Inflammatory macrophage (primary cell): ENCODE measurements at regions not wholly inside any gene's neighbourhood (a gene's known extent, or its start where the extent isn't known, plus 50 kb on each side); places are given as distances from the start of the nearest gene placed in this dataset.
"Not testable (repeated sequence)": the region's sequence is repeated elsewhere in the genome, so short reads cannot be mapped to it uniquely, and the experiment has no call there.

Experiments
- DNase-seq, 2 donors: peaks; one replicate each; pipeline ENCODE4 v3.0.0-alpha.2; 2020 to 2022

GRCh38 chr3:137121704-137122314 is 164.0 kb downstream of the IL20RB start:
- peak; percentile 1 to 12 for DNase-seq

DNA sequence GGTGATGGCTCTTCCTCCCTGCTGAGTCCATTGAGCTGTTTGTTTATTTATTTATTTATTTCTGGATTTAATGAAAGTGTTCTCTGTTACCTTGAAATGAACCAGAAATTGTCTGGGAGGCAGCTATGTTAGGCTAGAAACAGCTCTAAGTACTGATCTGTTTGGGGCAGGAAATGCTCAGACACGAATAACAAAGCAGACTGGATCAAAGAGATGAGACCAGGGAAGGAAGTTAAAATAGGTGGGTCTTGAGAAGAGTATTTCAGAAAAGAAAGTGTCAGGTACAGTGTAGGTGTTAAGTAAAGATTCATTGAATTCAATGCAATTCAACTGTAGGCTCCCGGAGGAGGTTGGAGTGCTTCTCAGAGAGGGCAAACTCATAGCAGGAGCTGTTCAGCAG is 173.3 kb downstream of the IL20RB start:
- DNase-seq, result no peak

- no peak for DNase-seq
These were observed 176.6 kb downstream of the IL20RB start for GRCh38 chr3:137134431-137134830.

- no peak for DNase-seq
These were observed 190.6 kb downstream of the IL20RB start for GRCh38 chr3:137148406-137148805.

DNA sequence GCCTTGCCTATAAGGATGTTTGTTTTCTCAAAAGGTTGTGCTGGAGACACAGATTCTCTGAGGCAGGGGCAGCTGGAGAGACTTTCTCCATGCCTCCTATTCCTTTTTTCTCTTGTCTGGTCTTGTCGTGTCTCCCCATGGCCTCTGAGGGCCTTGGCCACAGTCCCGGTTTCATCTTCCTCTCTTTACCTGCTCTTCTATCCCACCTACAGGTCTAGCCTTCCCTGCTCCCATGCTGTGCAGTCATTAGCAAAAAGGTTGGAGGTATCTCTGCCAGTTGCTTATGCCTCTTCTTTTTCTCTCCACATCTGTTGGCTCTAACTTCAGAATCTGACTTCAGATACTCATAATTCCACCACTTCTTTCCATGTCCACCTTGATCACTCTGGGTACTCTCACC is 191.1 kb downstream of the IL20RB start:
- no peak for DNase-seq

GRCh38 chr3:137150825-137151224 is 193.0 kb downstream of the IL20RB start:
- no peak for DNase-seq

- DNase-seq, result not testable (repeated sequence)
These were observed 195.3 kb downstream of the IL20RB start for GRCh38 chr3:137153046-137153445.

GRCh38 chr3:137163241-137163871 is 205.6 kb downstream of the IL20RB start:
- DNase-seq, result no peak

- no peak for DNase-seq
These were observed 206.2 kb downstream of the IL20RB start for GRCh38 chr3:137163958-137164357.

DNA sequence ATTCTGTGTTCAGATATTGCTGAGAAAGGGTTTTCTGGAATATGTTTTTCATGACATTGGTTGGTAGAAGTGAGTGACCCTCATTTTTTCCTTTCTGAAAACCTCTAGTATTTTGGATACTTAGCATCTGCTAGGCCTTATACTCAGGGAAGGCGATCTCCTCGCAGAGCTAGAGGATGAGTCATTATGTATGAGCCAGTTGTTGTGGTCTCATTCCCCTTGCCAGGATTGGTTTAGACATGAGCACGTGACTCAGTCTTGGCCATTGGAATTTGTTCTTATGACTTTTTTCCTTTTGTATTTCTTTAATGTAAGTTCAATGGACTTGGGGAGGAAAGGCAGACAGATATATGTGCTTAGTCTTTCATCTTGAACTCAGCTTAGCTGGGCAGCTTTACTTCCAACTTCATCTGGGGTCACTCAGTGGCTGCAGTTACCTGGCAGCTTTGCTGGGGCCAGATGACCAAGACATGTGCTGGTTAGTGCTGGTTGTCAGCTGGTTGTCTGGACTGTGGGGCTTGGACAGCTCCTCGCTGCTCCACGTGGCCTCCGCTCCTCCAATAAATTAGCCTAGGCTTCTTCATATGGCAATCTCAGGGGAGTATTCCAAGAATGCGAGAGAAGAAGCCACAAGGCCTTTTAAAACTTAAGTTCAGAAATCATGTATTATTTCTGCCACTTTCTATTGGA is 207.5 kb downstream of the IL20RB start:
- no peak for DNase-seq

- DNase-seq, result no peak
These were observed 214.2 kb downstream of the IL20RB start for GRCh38 chr3:137171834-137172603.

GRCh38 chr3:137172728-137173127 is 214.9 kb downstream of the IL20RB start:
- no peak for DNase-seq

- no peak for DNase-seq
These were observed 216.7 kb downstream of the IL20RB start for GRCh38 chr3:137174514-137174913.

GRCh38 chr3:137180220-137180619 is 222.4 kb downstream of the IL20RB start:
- DNase-seq, result no peak

- DNase-seq, result no peak
These were observed 233.5 kb downstream of the IL20RB start for GRCh38 chr3:137191133-137191923.

DNA sequence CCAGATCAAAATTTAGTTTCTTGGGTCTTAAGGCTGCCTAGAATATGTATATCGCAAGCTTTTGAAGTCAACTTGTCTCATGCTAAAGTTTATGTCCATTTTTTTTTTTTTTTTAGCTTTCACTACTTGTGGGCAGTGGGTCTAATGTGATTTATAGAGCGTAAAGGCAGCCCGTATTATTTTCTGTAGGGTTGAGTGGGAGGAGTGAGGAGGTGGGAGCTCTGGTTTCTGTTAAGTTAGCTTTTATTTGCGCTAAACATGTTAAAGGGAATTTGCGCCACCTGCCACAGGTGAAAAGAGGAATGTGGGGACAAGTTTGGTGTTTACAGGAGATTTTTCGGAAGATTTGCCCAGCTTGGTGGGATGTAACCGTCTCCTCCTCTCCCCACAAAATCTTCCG is 234.2 kb downstream of the IL20RB start:
- DNase-seq, result no peak

- no peak for DNase-seq
These were observed 236.5 kb downstream of the IL20RB start for GRCh38 chr3:137194301-137194700.

- DNase-seq, result not testable (repeated sequence)
These were observed 240.6 kb downstream of the IL20RB start for GRCh38 chr3:137198374-137198773.

- DNase-seq, result no peak
These were observed 241.9 kb downstream of the IL20RB start for GRCh38 chr3:137199678-137200077.

DNA sequence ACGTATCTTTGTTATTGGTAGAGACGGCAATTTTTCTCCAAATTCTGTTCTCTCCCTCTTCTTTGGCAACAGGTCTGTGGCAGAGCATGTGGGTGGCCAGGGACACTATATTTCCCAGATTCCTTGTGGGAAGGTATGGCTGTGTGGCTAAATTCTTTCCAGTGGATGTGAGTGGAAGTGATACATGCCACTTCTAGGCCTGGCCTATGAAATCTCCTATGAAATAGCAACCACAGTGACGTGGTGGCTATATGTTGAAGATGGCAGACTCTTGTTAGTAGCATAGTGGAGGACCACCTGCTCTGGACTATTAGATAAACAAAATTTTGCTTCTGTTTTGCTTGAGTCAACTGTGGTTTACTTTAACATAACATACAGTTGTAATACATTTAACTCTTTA is 243.3 kb downstream of the IL20RB start:
- DNase-seq, result no peak

- DNase-seq, result no peak
These were observed 245.2 kb downstream of the IL20RB start for GRCh38 chr3:137202941-137203340.

DNA sequence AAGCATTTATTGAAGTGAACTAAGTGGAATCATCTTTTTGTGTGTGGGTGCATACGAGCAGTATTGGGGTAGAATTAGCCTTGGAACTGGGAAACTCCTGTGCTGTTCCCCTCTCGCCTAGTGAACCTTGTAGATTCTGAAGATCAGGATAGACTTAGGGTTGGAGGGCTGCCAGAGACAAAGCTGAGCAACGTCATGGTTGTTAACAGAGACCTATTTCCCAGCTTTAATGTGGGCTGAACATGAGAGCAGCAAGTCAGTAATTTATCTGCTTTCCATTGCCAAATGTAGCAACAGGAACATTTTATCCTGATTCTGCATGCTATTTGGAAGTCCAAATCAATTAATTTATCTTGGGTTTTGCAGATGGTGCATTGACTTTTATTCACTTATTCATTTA is 246.6 kb downstream of the IL20RB start:
- no peak for DNase-seq
